ENCODE measurements at regions not wholly inside any gene's neighbourhood (a gene's known extent, or its start where the extent isn't known, plus 50 kb on each side); places are given as distances from the start of the nearest gene placed in this dataset.

GRCh38 chr17:34527908-34528470 lies 51.4 kb upstream of the TMEM132E start:
- no peak for DNase-seq

DNA sequence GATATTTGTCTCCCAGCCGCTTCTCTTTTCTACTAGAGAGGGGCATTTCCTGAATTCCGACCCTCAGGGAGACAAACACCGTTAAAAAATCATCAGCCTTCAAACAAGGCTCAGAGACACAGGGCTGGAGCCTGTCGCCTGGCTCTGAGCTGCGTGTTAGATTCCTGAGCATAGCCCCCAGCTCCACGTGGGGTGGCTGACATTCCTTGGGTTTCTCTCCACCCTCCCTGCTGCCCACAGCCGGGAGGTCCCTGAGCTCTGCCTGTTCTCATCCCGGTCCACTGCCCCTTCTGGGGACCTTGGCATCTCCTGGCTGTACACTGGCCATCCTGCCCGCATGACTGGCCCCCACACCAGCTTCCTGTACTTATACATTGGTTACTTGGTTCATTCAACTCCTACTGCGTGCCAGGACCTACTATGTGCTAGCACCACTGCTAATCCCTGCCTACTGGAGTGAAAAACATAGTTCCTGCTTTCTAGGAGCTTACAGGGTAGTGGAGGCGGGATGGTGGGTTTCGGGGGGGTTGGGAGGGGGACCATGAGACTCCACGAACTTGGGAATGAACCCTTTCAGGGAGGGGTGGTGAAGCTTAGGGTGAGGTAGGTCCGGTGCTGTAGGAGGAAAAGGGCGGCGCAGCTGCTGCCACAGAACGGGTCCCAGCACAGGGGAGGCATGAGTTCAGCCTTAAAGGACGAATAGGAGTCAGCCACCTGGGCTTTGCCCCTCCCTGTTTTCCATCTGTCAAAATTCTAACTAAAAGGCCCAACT lies 52.1 kb upstream of the TMEM132E start:
- no peak for DNase-seq

DNA sequence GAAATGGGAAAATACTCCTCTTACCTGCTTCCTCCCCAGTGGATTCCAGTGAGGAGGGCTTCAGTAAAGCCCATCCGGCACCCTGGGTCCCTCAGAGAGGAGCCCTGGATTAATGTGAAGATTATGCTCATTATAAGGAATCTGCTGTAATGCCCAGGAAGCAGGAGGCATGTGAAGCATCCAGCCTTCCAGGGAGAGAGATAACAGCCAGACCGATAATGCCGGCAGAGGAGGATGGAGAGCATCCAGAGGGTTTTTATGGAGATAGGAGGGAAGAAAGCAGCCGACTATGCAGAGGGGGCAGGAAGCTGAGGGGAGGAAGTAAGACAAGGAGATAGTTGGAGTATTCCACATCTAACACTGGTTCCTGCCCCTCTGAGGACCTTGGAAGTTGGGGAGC lies 53.7 kb upstream of the TMEM132E start:
- DNase-seq: no peak

- DNase-seq: no peak
Measured at GRCh38 chr17:34521955-34522354, 57.4 kb upstream of the TMEM132E start.

GRCh38 chr17:34519282-34519681 lies 60.1 kb upstream of the TMEM132E start:
- DNase-seq: no peak

DNA sequence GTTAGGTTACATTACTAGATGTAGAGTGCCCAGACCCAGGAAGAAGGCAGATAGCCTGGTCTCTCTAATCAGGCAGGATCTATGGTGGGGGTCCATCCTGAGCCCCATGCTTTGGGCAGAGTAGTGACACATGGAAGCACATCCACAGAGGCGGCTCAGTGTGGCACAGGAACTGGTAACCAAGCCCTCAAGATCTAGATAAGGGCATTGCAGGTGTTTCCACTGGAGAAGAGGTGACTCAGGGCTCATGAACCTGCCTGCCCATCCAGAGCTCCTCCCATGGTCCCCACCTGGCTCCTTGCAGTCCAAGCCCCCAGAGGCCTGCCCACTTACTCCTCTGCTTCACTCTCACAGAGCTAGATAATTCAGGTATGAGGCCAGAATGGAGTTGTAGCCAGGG lies 62.0 kb upstream of the TMEM132E start:
- no peak for DNase-seq

DNA sequence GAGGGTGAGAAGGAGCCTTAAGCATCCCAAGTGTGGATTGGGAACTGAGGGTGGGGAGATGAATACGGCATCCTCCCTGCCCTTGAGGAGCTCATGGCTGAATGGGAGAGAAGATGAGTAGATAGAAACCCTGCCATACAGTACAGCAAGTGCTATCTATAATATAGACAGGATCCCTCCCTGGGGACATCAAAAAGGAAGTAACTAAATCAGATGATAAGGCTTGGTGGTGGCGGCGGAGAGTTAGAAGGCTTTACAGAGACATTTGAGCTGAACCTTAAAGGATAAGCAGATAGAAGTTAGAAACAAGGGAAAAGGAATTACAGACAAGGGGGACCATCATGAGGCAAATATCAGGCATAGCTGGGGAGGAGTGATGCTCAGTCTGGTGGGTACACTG lies 67.5 kb upstream of the TMEM132E start:
- no peak for DNase-seq

DNA sequence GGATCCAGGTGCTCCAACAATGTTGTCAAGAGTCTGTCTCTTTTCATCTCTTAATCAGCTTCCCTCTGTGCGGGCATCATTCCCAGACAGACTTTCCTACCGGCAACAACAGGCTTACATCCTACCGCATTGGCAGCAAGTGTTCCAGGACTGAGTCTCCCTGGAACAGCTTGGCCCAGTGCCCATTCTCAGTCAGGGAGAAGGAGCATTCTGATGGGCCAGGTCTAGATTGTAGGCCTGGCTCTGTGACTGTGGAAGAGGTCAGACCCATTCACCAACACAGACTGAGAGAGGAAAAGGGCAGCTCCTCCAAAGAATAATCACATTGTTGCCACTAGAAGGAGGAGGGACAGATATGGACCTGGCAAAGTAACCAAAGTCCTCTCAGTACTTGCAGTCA lies 68.1 kb upstream of the TMEM132E start:
- no peak for DNase-seq

GRCh38 chr17:34504814-34505484 lies 74.4 kb upstream of the TMEM132E start:
- DNase-seq: no peak

DNA sequence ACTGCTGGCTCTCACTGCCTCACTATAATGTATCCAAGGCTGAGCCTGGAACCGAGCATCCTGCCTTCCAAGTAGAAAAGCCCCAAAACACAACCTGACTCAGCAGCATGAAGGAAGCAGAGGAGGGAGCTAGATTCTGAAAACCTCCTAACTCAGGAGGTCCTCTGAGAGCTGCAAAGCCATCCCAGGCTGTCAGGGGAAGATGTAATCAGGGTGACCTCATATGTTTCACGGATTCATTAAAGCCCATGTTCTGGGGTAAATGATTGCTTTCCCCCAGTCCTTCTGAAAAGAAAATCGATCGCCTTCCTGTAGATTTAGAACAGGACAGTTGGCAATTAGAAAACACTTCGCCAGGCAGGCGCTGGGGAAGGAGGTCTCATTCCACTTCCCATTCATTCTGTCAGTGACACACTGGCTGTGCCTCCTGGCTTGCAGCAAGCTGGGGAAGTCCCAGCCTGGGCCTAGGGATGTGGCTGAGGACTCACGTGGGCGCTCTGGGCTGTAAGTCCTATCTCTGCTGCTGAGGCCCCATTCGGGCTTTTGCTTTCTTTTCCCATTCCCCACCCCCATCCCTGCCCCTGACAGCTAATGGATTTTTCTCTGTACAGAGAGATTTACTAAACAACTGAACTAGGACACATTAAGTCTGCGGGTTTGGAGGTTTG lies 75.7 kb upstream of the TMEM132E start:
- DNase-seq: no peak

- DNase-seq: no peak
Measured at GRCh38 chr17:34502426-34502825, 77.0 kb upstream of the TMEM132E start.

- DNase-seq: no peak
Measured at GRCh38 chr17:34499576-34499975, 79.8 kb upstream of the TMEM132E start.

DNA sequence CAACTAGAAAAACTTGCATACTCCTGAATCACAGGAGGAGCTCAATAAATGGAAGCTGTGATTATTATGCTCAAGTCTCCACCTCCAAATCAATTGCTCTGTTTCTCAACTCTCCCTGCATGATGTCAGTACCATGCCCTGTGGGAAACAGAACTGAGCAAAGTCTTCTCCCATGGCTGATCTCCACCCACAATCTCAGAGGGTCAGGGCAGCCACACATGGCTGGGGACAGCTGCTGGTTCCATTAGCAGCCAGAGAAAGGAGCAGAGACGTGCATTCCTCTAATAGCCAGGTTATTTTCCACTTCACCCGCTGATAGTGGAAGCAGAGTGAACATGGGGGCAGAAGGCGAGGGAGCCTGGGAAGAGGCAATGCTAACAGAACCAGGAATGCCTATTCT lies 85.5 kb upstream of the TMEM132E start:
- no peak for DNase-seq

- no peak for DNase-seq
Measured at GRCh38 chr17:34487626-34488025, 91.8 kb upstream of the TMEM132E start.

DNA sequence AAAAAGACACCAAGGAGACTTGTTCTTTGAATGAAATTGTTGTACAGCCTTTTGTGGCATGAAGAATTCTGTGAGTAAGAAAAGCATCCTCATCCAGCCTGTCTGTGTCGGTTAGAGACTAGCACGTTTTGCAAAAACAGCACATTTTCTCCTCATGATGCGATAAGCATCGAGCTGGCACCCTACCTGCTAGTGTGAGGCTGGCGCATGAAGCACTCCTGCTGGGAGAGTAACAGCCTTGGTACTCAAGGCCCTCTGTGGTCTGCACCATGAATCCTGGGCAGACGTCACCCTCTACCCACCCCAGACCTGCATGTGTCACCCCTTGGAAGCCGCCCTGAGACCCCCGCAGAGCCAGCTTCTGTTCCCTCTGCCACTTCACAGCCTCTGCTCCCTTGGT lies 92.6 kb upstream of the TMEM132E start:
- no peak for DNase-seq

DNA sequence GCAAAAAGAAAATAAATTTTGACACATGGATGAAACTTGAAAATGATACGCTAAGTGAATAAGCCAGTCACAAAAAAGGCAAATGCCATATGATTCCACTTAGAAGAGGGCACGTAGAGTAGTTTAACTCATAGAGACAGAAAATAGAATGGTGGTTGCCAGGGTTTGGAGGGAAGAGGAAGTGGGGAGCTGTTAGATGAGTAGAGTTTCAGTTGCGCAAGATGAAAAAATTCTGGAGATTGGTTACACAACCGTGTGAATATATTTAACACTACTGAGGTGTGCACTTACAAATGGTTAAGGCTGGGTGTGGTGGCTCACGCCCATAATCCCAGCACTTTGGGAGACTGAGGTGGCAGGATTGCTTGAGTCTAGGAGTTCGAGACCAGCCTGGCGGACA lies 93.4 kb upstream of the TMEM132E start:
- DNase-seq: no peak

DNA sequence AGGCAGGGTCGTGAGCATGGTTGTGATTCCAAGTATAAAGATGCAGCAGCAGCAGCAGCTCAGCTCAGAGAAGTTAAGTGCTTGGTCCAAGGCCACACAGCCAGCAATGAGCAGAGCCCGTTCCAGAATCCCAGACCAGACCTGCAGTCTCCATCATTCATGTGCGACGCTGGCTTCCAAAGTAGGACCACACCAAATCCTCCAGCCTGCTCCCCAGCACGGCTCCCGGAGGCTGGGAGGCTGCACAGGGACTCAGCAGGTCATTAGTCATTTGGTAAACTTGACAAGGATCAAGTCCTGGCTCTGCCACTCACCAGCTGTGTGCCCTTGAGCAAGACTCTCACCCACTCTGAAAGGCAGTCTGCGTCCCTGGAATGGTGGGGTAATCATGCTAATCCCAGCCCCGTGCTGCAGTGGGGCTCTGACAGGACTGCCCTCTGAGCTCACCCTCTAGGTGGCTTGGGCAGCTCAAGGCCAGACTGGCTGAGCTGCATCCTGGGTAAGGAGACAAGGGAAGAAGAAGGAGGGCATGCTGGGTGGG lies 95.1 kb upstream of the TMEM132E start:
- no peak for DNase-seq

- no peak for DNase-seq
Measured at GRCh38 chr17:34482730-34483129, 96.7 kb upstream of the TMEM132E start.

DNA sequence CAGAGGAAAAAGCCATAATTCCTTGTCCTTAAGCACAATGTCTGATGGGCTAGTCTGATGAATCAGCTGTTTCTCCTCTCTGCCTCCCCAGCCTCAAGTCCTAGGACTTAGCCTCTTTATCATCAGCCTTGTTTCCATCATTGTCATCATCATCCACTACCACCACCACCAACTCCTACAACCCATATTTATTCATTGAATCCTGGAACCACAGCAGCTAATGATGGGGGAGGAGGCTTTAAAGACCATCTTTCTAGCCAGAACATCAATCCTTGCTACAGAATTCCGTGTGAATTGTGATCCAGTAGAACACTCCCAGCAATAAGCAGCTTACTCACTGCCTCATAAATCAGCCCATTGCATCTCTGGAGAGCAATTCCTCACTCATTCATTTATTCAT lies 97.6 kb upstream of the TMEM132E start:
- DNase-seq: no peak

DNA sequence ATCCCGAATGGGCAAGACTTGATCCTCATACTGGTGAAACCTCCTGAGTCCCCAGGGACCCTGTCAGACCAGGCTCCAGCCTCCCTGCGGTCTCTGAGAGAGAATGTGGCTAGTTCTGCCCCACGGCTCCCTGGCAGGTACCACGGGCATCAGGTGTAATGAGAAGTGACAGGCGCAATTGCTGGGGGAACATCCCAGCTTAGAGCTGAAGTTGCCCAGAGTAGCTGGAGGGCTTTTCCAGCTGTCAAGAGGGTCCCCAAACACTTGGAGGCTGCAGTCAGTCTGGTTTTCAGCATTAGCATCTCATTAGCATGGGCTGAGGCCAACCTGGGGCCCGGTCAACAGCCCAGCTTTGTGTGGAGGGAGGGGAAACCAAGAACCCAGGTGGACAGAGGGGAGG lies 100.0 kb upstream of the TMEM132E start:
- DNase-seq: no peak

DNA sequence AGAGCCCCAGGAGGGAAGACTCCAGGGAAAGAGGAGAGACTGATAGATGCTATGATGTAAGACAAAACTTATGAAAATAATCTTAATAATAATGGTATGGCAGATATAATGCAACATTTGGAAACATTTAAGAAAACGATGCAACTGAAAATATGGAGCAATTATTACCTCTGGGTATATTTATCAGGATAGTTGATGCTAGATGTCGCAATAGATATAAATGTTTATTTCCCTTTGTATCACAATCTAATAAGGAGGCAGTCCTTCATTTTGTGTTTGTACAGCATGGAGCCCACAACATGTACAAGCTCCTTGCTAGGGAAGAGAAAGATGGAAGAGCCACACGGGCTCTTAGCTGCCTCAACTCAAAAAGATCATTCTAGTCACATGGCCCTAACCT lies 101.1 kb upstream of the TMEM132E start:
- DNase-seq: no peak

DNA sequence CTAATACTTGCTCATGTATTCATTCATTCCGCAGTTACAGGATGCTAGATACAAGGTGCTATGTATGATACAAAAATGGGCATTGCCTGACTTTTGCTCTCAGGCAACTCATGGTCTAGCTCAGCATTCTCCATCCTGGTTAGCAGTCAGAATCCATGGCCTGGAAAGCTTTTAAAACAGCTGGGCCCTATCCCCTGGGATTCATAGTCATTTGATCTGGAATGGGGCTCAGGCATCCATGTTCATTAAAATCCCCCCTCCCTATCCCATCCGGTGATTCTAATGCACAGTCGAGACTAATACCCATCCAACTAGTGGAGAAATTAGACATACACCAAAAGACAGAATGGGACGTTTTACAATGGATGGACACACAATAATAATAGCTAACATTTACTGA lies 104.1 kb upstream of the TMEM132E start:
- no peak for DNase-seq

GRCh38 chr17:34474706-34475105 lies 104.7 kb upstream of the TMEM132E start:
- DNase-seq: no peak

DNA sequence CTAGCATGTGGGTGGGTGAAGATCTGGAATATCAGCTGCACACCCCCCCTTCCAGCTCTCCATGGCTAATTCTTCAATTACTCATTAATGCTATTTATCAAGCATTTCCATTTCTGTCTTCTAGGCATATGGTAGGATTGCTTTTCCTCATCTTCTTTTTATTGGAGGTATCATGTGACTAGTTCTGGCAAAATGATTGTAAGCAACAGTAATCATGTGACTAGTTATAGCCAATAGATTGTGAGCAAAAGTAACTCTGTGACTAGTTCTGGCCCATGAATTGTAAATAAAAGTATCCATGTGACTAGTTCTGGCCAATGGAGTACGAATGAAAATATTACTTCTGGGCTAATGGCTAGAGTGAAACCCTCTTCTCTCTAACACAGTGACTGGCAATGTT lies 107.0 kb upstream of the TMEM132E start:
- no peak for DNase-seq
